Parathyroid adenoma (tissue), 2 donors: ENCODE measurements at regions not wholly inside any gene's neighbourhood (a gene's known extent, or its start where the extent isn't known, plus 50 kb on each side); places are given as distances from the start of the nearest gene placed in this dataset.

Experiments
- H2AFZ ChIP-seq: fragments of 300-600 bp; sonication (generic); one replicate; pipeline ENCODE4 v1.7.0; 2017; ENCODE audit warnings: antibody characterized with exemption, mild to moderate bottlenecking
- H3K27ac ChIP-seq: fragments of 300-600 bp; sonication (generic); one replicate; pipeline ENCODE4 v1.7.0; 2017
- H3K27me3 ChIP-seq: fragments of 300-600 bp; sonication (generic); one replicate; pipeline ENCODE4 v1.7.0; 2017; ENCODE audit warnings: low read length; ENCODE audit not compliant: control insufficient read depth, insufficient read depth
- H3K36me3 ChIP-seq: fragments of 300-600 bp; sonication (generic); one replicate; pipeline ENCODE4 v1.7.0; 2017; ENCODE audit warnings: low read length; ENCODE audit not compliant: control insufficient read depth, insufficient read depth
- H3K4me1 ChIP-seq: fragments of 300-600 bp; sonication (generic); one replicate; pipeline ENCODE4 v1.7.0; 2017; ENCODE audit warnings: control low read depth
- H3K4me2 ChIP-seq: fragments of 300-600 bp; sonication (generic); one replicate; pipeline ENCODE4 v1.7.0; 2017; ENCODE audit warnings: low read length
- H3K4me3 ChIP-seq: fragments of 300-600 bp; sonication (generic); one replicate; pipeline ENCODE4 v1.7.0; 2017; ENCODE audit warnings: low read depth, low read length
- H3K79me2 ChIP-seq: fragments of 300-600 bp; sonication (generic); one replicate; pipeline ENCODE4 v1.7.0; 2017; ENCODE audit warnings: control low read depth
- H3K9ac ChIP-seq: fragments of 300-600 bp; sonication (generic); one replicate; pipeline ENCODE4 v1.7.0; 2017; ENCODE audit warnings: mild to moderate bottlenecking
- H3K9me3 ChIP-seq: fragments of 300-600 bp; sonication (generic); one replicate; pipeline ENCODE4 v1.7.0; 2017; ENCODE audit warnings: low read length; ENCODE audit not compliant: control insufficient read depth
- CTCF ChIP-seq: fragments of 300-600 bp; sonication (generic); IDR thresholded peaks from one replicate; pipeline ENCODE4 v1.7.0; 2017; ENCODE audit warnings: antibody characterized with exemption, mild to moderate bottlenecking
- donor health status: primary hyperparathyroidism.

DNA sequence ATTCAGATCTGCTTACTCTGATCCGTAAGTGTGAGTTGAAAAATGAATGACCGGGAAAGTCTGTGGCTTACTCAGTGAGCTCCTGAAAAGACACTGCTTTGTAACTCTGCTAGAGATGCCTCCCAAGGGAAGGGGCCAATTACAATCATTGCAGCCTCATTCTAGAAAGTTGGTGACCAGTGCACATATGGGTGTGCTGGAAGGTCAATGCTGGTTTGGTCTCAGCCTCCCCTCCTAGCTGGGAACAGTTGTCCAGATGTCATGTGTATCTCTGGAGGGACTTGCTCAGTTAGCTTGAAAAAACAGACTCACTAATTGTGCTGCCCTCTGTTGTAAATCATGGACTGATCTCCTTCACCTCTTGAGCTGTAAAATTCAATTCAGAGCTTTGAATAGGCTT is 405.0 kb downstream of the ADRA2A start:
- no peak overlapping the region for H3K4me3 ChIP-seq
- H3K4me1 ChIP-seq = no peaks in the 10 kb centered on the region
- TF ChIP-seq CTCF = no peak
- no peaks in the 10 kb centered on the region for H3K9me3 ChIP-seq
- no peaks in the 10 kb centered on the region for H3K36me3 ChIP-seq
- no peaks in the 10 kb centered on the region for H3K27me3 ChIP-seq
- H2AFZ ChIP-seq = no peak overlapping the region
- H3K4me2 ChIP-seq = no peak overlapping the region
- no peak overlapping the region for H3K27ac ChIP-seq
- no peaks in the 10 kb centered on the region for H3K79me2 ChIP-seq
- no peak overlapping the region for H3K9ac ChIP-seq

DNA sequence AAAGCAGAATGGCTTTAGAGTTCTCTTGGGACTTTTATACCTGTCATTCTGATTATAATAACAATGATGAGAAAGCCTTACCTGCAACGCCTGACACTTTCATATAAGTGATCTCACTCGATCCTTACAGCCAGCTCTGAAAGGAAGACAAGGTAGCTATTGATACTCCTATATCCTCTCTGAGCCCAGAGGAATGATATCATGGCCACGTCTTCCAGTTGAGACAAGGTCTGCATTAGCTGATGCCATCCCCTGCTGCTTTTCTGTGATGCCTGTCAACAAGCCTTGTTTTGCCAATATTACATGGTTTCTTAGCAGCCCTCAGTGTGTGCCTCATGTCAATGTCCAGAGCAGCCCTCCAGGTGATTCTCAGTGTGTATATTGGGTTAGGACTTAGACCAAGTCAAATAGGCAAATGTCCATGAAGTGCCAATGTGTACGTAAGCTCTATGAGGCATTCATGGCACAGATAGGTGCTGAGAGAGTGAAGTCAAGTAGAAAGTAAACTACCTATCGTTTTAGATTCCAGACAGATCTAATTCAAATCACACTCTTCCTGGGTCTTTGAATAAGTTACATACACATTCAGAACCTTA is 405.9 kb downstream of the ADRA2A start:
- TF ChIP-seq CTCF = no peak
- H3K79me2 ChIP-seq = no peaks in the 10 kb centered on the region
- no peaks in the 10 kb centered on the region for H3K36me3 ChIP-seq
- H3K4me3 ChIP-seq = no peak overlapping the region
- H3K4me2 ChIP-seq = no peak overlapping the region
- H2AFZ ChIP-seq = no peak overlapping the region
- no peaks in the 10 kb centered on the region for H3K9me3 ChIP-seq
- H3K27ac ChIP-seq = no peak overlapping the region
- H3K9ac ChIP-seq = no peak overlapping the region
- no peaks in the 10 kb centered on the region for H3K27me3 ChIP-seq
- no peaks in the 10 kb centered on the region for H3K4me1 ChIP-seq

DNA sequence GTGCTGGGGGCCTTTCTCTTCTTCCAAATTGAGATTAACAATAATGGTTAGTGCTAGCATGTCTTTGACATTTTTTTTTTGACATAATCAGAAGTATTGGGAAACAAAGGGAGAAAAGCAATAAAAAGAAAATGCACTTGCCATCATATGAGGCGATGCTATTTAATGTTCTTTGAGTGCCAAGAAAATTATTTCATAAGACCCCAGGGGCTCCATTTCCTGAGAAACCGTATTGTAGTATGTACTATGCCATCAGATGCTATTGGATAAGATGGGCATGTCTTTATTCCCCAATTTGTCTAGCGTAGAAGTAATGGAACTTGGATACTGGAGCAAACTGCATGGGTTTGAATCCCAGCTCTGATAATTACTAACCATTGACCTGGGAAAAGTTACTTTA is 408.9 kb downstream of the ADRA2A start:
- Histone ChIP-seq H3K4me1 (no peaks in the 10 kb centered on the region), H3K4me3 (no peak overlapping the region), H3K4me2 (no peak overlapping the region), H3K27ac (no peak overlapping the region), H3K9ac (no peak overlapping the region), H3K27me3 (no peaks in the 10 kb centered on the region), H3K9me3 (no peaks in the 10 kb centered on the region), H3K36me3 (no peaks in the 10 kb centered on the region), H3K79me2 (no peaks in the 10 kb centered on the region), H2AFZ (no peak overlapping the region)
- TF ChIP-seq CTCF = no peak

- Histone ChIP-seq H3K4me2 (no peak overlapping the region), H3K79me2 (no peaks in the 10 kb centered on the region), H2AFZ (no peak overlapping the region), H3K4me3 (no peak overlapping the region), H3K9me3 (no peaks in the 10 kb centered on the region), H3K9ac (no peak overlapping the region), H3K4me1 (no peaks in the 10 kb centered on the region), H3K27me3 (no peaks in the 10 kb centered on the region), H3K36me3 (no peaks in the 10 kb centered on the region), H3K27ac (no peak overlapping the region)
- no peak for TF ChIP-seq CTCF
Observed at GRCh38 chr10:111486346-111486745, 409.5 kb downstream of the ADRA2A start.

- no peaks in the 10 kb centered on the region for H3K9me3 ChIP-seq
- no peak overlapping the region for H3K4me2 ChIP-seq
- H3K9ac ChIP-seq = no peak overlapping the region
- TF ChIP-seq CTCF = no peak
- no peaks in the 10 kb centered on the region for H3K4me1 ChIP-seq
- no peaks in the 10 kb centered on the region for H3K27me3 ChIP-seq
- no peaks in the 10 kb centered on the region for H3K36me3 ChIP-seq
- no peaks in the 10 kb centered on the region for H3K79me2 ChIP-seq
- no peak overlapping the region for H2AFZ ChIP-seq
- H3K27ac ChIP-seq = no peak overlapping the region
- H3K4me3 ChIP-seq = no peak overlapping the region
Observed at GRCh38 chr10:111488668-111489067, 411.8 kb downstream of the ADRA2A start.
